Uterus (tissue), 2 donors: ENCODE measurements at regions not wholly inside any gene's neighbourhood (a gene's known extent, or its start where the extent isn't known, plus 50 kb on each side); places are given as distances from the start of the nearest gene placed in this dataset.

ENCODE experiments used
- CTCF ChIP-seq, 4 experiments: fragments of 200-600 bp in 2 of 4; fragments of 450-650 bp in 2 of 4; sonication (generic) in 2 of 4; IDR thresholded peaks; one replicate each; pipeline ENCODE4 v1.5.1; 2016 to 2019; ENCODE audit warnings: antibody characterized with exemption in 4 of 4, mild to moderate bottlenecking in 2 of 4, moderate library complexity in 1 of 4
- POLR2A ChIP-seq, 2 donors: fragments of 450-650 bp; IDR thresholded peaks; one replicate each; pipeline ENCODE4 v1.6.1; 2016; ENCODE audit warnings: antibody characterized with exemption in 2 of 2, mild to moderate bottlenecking in 1 of 2, moderate library complexity in 1 of 2

- no peak for TF ChIP-seq POLR2A (IDR thresholded peaks at IDR 0.05)
- TF ChIP-seq CTCF (IDR thresholded peaks at IDR 0.05): no peak
Measured at GRCh38 chr5:63686181-63686580, 276.1 kb downstream of the HTR1A start.
